Psoas muscle (tissue), 7 donors: ENCODE measurements at regions not wholly inside any gene's neighbourhood (a gene's known extent, or its start where the extent isn't known, plus 50 kb on each side); places are given as distances from the start of the nearest gene placed in this dataset.

ENCODE experiments used
- ATAC-seq, 4 donors: fragments of 200-7000 bp; cut with Tn5 transposase; one replicate each; pipeline ENCODE4 v1.9.1; 2020; ENCODE audit warnings: moderate library complexity in 3 of 4, mild to moderate bottlenecking in 2 of 4
- DNase-seq, 2 donors: peaks; one replicate each; pipeline ENCODE4 v3.0.0-alpha.2; 2020
- H3K27ac ChIP-seq: fragments of 200-600 bp; one replicate; pipeline ENCODE4 v1.8.0; 2022
- H3K27me3 ChIP-seq, 3 donors: fragments of 200-600 bp in 1 of 3; one replicate each; pipeline versions ENCODE4 v1.6.1 to v1.8.0; 2013 to 2022; ENCODE audit warnings: low read length in 2 of 3, mild to moderate bottlenecking in 2 of 3, moderate library complexity in 1 of 3; ENCODE audit not compliant: insufficient read depth in 3 of 3
- H3K36me3 ChIP-seq, 2 donors: fragments of 200-600 bp in 1 of 2; one replicate each; pipeline versions ENCODE4 v1.6.1 to v1.8.0; 2013 to 2022; ENCODE audit warnings: low read depth in 1 of 2, mild to moderate bottlenecking in 1 of 2, moderate library complexity in 1 of 2; ENCODE audit not compliant: insufficient read depth in 1 of 2
- H3K4me1 ChIP-seq: fragments of 200-600 bp; one replicate; pipeline ENCODE4 v1.8.0; 2022
- H3K4me3 ChIP-seq: fragments of 200-600 bp; one replicate; pipeline ENCODE4 v1.8.0; 2022; ENCODE audit warnings: mild to moderate bottlenecking
- H3K9me3 ChIP-seq: fragments of 200-600 bp; one replicate; pipeline ENCODE4 v1.8.0; 2022
- CTCF ChIP-seq: fragments of 200-600 bp; IDR thresholded peaks from one replicate; pipeline ENCODE4 v1.8.0; 2022; ENCODE audit warnings: antibody characterized with exemption
- WGBS, 3 donors: extraction: QIAGEN DNeasy Blood & Tissue Kit; methylation state at CpG; one replicate each; pipeline versions ENCODE4 v1.1.6 to v1.1.7; 2013; 5-methylcytosine and 5-hydroxymethylcytosine counted together
- intact Hi-C, 2 donors: fragments of 100-400 bp; cut with DNase I; formaldehyde crosslinking; loops; one replicate each; pipeline versions ENCODE4 v1.11.0 to v1.14.2; 2022
- donor health status: healthy with polysubstance abuse.
- donor health status: DM: no; HTN: no; CAD: no; lungs with moderate emphysema.
- donor health status: Bipolar disorder and iron deficiency.
- donor health status: healthy.
- donor health status: DM: yes; HTN: yes; CAD: no.
- donor health status: DM: no; HTN: no; CAD: no.
- donor health status: DM: yes; HTN: yes; CAD: no.

- no peak for TF ChIP-seq CTCF
- Histone ChIP-seq H3K4me1 (no peaks in the 10 kb centered on the region), H3K27ac (no peak overlapping the region), H3K9me3 (peaks cover 12% of the 10 kb centered on the region), H3K36me3 (no peaks in the 10 kb centered on the region), H3K27me3 (no peaks in the 10 kb centered on the region), H3K4me3 (no peak overlapping the region)
- intact Hi-C loops: no loop called here
- no peak for DNase-seq
- no peak for ATAC-seq
- 77 to 83% (median 81%) methylated on average over 3 of the region's 3 CpGs for WGBS, 3 donors
Measured at GRCh38 chr4:59650861-59651260, 1549.3 kb upstream of the ADGRL3 start.

- Histone ChIP-seq H3K36me3 (no peaks in the 10 kb centered on the region), H3K27me3 (no peaks in the 10 kb centered on the region), H3K4me1 (no peaks in the 10 kb centered on the region), H3K4me3 (no peak overlapping the region), H3K9me3 (peaks cover 6% of the 10 kb centered on the region), H3K27ac (no peak overlapping the region)
- ATAC-seq (no peak), DNase-seq (no peak)
- TF ChIP-seq CTCF: no peak
- WGBS, 3 donors: 52 to 67% (median 57%) methylated on average over 4 of the region's 4 CpGs
- intact Hi-C loops: no loop called here
Measured at GRCh38 chr4:59655996-59656395, 1544.1 kb upstream of the ADGRL3 start.

- Histone ChIP-seq H3K27me3 (no peaks in the 10 kb centered on the region), H3K9me3 (no peaks in the 10 kb centered on the region), H3K36me3 (no peaks in the 10 kb centered on the region), H3K4me1 (no peaks in the 10 kb centered on the region), H3K27ac (no peak overlapping the region), H3K4me3 (no peak overlapping the region)
- intact Hi-C loops: no loop called here
- no peak for TF ChIP-seq CTCF
- ATAC-seq (no peak), DNase-seq (no peak)
- 83 to 88% (median 86%) methylated on average over 1 of the region's 1 CpG for WGBS, 3 donors
Measured at GRCh38 chr4:59664771-59665170, 1535.4 kb upstream of the ADGRL3 start.

- no peak for TF ChIP-seq CTCF
- no peaks in the 10 kb centered on the region for H3K36me3 ChIP-seq
- H3K4me1 ChIP-seq: no peaks in the 10 kb centered on the region
- H3K27me3 ChIP-seq: no peaks in the 10 kb centered on the region
- DNase-seq (no peak), ATAC-seq (no peak)
- no peak overlapping the region for H3K4me3 ChIP-seq
- intact Hi-C loops: no loop called here
- 68 to 74% (median 71%) methylated on average over 2 of the region's 2 CpGs for WGBS, 3 donors
- H3K9me3 ChIP-seq: no peaks in the 10 kb centered on the region
- no peak overlapping the region for H3K27ac ChIP-seq
Measured at GRCh38 chr4:59666645-59667044, 1533.5 kb upstream of the ADGRL3 start.

- 70 to 72% (median 72%) methylated on average over 1 of the region's 1 CpG for WGBS, 3 donors
- intact Hi-C loops: no loop called here
- Histone ChIP-seq H3K4me3 (no peak overlapping the region), H3K27ac (no peak overlapping the region), H3K27me3 (no peaks in the 10 kb centered on the region), H3K36me3 (no peaks in the 10 kb centered on the region), H3K4me1 (no peaks in the 10 kb centered on the region), H3K9me3 (no peaks in the 10 kb centered on the region)
- no peak for TF ChIP-seq CTCF
- DNase-seq: no peak
- no peak for ATAC-seq
Measured at GRCh38 chr4:59671037-59671436, 1529.1 kb upstream of the ADGRL3 start.
